GM12878 (cell line): ENCODE measurements at regions not wholly inside any gene's neighbourhood (a gene's known extent, or its start where the extent isn't known, plus 50 kb on each side); places are given as distances from the start of the nearest gene placed in this dataset.
"Not testable (repeated sequence)": the region's sequence is repeated elsewhere in the genome, so short reads cannot be mapped to it uniquely, and the experiment has no call there.

Experiments used
- ATAC-seq: fragments of 200-7000 bp; cut with Tn5 transposase; 3 replicates; pipeline ENCODE4 v1.9.1; 2020; ENCODE audit warnings: mild to moderate bottlenecking, moderate library complexity
- BruUV-seq: library from RNA; stranded (reverse); fragments of 400-500 nt; replicated peaks from 2 replicates; lab custom pipeline; 2021; lab: Mats Ljungman, UMichigan
- CTCF ChIA-PET: fragments of 300-600 bp; sonication (Branson Sonifier 250); formaldehyde crosslinking; extraction: SDS; loops from one replicate; lab custom pipeline; 2021; ENCODE audit warnings: inconsistent platforms; lab: Yijun Ruan, JAX
- POLR2A ChIA-PET: fragments of 350-600 bp; formaldehyde crosslinking; extraction: SDS; loops from one replicate; lab custom pipeline; 2021; ENCODE audit warnings: inconsistent platforms; lab: Charles Lee
- RAD21 ChIA-PET: fragments of 300-600 bp; sonication (Branson Sonifier 250); formaldehyde crosslinking; loops from one replicate; lab custom pipeline; 2023; ENCODE audit warnings: antibody characterized with exemption; ENCODE audit not compliant: unreplicated experiment; lab: Charles Lee
- SMC1A ChIA-PET: fragments of 300-600 bp; sonication (Branson Sonifier 250); formaldehyde crosslinking; loops from one replicate; lab custom pipeline; 2023; ENCODE audit not compliant: unreplicated experiment, uncharacterized antibody; lab: Charles Lee
- DNase-seq: peaks from one replicate; pipeline ENCODE4 v3.0.0-alpha.2; 2011; ENCODE audit warnings: low read depth, low spot score
- FAIRE-seq: peaks from 3 replicates; lab custom pipeline; 2011; peaks lifted over from hg19 to GRCh38; lab: Jason Lieb, UNC
- H2AFZ ChIP-seq: 2 replicates; pipeline ENCODE4 v1.6.0; 2011; ENCODE audit warnings: low read depth, low read length, control low read depth; ENCODE audit not compliant: control insufficient read depth
- H3K27ac ChIP-seq: 2 replicates; pipeline ENCODE4 v1.5.1; 2011; ENCODE audit warnings: control low read depth; ENCODE audit not compliant: control insufficient read depth, insufficient read depth
- H3K27me3 ChIP-seq, 2 experiments: replicated peaks in 1 of 2; 2 replicates each; pipeline versions ENCODE4 v1.6.0 to v1.6.1; 2011; ENCODE audit warnings: low read length in 1 of 2; ENCODE audit not compliant: control insufficient read depth in 2 of 2, insufficient read depth in 2 of 2
- H3K36me3 ChIP-seq, 2 experiments: 2 replicates each; pipeline ENCODE4 v1.5.1; 2011; ENCODE audit warnings: low read length in 1 of 2; ENCODE audit not compliant: control insufficient read depth in 2 of 2, insufficient read depth in 2 of 2
- H3K4me1 ChIP-seq: 2 replicates; pipeline ENCODE4 v1.6.1; 2011; ENCODE audit warnings: mild to moderate bottlenecking, low read length, moderate library complexity, mixed read lengths; ENCODE audit not compliant: control insufficient read depth, insufficient read depth
- H3K4me2 ChIP-seq: 2 replicates; pipeline ENCODE4 v1.6.0; 2011; ENCODE audit warnings: control low read depth; ENCODE audit not compliant: control insufficient read depth, insufficient read depth
- H3K4me3 ChIP-seq: fragments of 200-600 bp; sonication (generic); 2 replicates; pipeline ENCODE4 v1.5.1; 2016
- H3K79me2 ChIP-seq: 2 replicates; pipeline ENCODE4 v1.6.0; 2011; ENCODE audit warnings: low read length; ENCODE audit not compliant: control insufficient read depth, insufficient read depth
- H3K9ac ChIP-seq: 2 replicates; pipeline ENCODE4 v1.8.0; 2011; ENCODE audit warnings: low read length, control low read depth, mixed read lengths; ENCODE audit not compliant: control insufficient read depth, insufficient read depth
- H3K9me3 ChIP-seq: replicated peaks from 3 replicates; pipeline ENCODE4 v1.5.1; 2011; ENCODE audit warnings: mild to moderate bottlenecking, low read length; ENCODE audit not compliant: control insufficient read depth, insufficient read depth
- H4K20me1 ChIP-seq: 2 replicates; pipeline ENCODE4 v1.6.0; 2011; ENCODE audit not compliant: control insufficient read depth, insufficient read depth
- FOXK2 ChIP-seq: fragments of 450-650 bp; IDR thresholded peaks from 2 replicates; pipeline ENCODE4 v1.6.1; 2017; ENCODE audit warnings: mild to moderate bottlenecking, moderate library complexity
- HDAC2 ChIP-seq: fragments of 200-600 bp; sonication (generic); IDR thresholded peaks from 2 replicates; pipeline ENCODE4 v1.6.1; 2017
- MXI1 ChIP-seq: fragments of 150-350 bp; IDR thresholded peaks from 2 replicates; pipeline ENCODE4 v1.6.1; 2011; ENCODE audit warnings: low read depth, mild to moderate bottlenecking, inconsistent platforms, low read length, improper control_type of control experiment
- NBN ChIP-seq: fragments of 450-650 bp; IDR thresholded peaks from 2 replicates; pipeline ENCODE4 v1.6.1; 2016
- POLR2A ChIP-seq: IDR thresholded peaks from 2 replicates; pipeline ENCODE4 v1.6.1; 2011; ENCODE audit warnings: low read depth, mild to moderate bottlenecking, low read length
- SMARCA5 ChIP-seq: fragments of 450-650 bp; IDR thresholded peaks from 2 replicates; pipeline ENCODE4 v1.6.1; 2017; ENCODE audit warnings: mild to moderate bottlenecking
- USF1 ChIP-seq: IDR thresholded peaks from 2 replicates; pipeline ENCODE4 v1.6.1; 2011; ENCODE audit warnings: borderline replicate concordance, low read depth, mild to moderate bottlenecking, moderate library complexity, mixed read lengths, low read length; ENCODE audit not compliant: insufficient read depth; ENCODE audit errors: extremely low read length
- WGBS: methylation state at CpG from one replicate; pipeline ENCODE4 v1.1.6; 2016; ENCODE audit warnings: low lambda C conversion rate; ENCODE audit not compliant: insufficient replicate concordance, insufficient coverage; ENCODE audit errors: missing lambda C conversion rate; 5-methylcytosine and 5-hydroxymethylcytosine counted together
- in situ Hi-C: fragments of 300-500 bp; cut with MboI; formaldehyde crosslinking; loops from 9 replicates; pipeline ENCODE4 v1.14.3; 2018; ENCODE audit warnings: mixed read lengths
- intact Hi-C: fragments of 100-400 bp; cut with micrococcal nuclease; formaldehyde crosslinking; loops from one replicate; pipeline ENCODE4 v1.14.2; 2022; ENCODE audit not compliant: unreplicated experiment

- FAIRE-seq, H3K9me3 ChIP-seq, H3K9ac ChIP-seq, SMC1A ChIA-PET, H3K79me2 ChIP-seq, H3K4me1 ChIP-seq, H4K20me1 ChIP-seq, H3K27me3 ChIP-seq, in situ Hi-C loops, POLR2A ChIA-PET, H3K4me3 ChIP-seq, H3K36me3 ChIP-seq, CTCF ChIA-PET, RAD21 ChIA-PET, H3K4me2 ChIP-seq, H2AFZ ChIP-seq, H3K27ac ChIP-seq, ATAC-seq, intact Hi-C loops, BruUV-seq, DNase-seq: not testable (repeated sequence)
- 43% methylated on average over 2 of the region's 2 CpGs for WGBS
Measured at GRCh38 chr7:57555687-57556086, 105.7 kb downstream of the ZNF716 start.

DNA sequence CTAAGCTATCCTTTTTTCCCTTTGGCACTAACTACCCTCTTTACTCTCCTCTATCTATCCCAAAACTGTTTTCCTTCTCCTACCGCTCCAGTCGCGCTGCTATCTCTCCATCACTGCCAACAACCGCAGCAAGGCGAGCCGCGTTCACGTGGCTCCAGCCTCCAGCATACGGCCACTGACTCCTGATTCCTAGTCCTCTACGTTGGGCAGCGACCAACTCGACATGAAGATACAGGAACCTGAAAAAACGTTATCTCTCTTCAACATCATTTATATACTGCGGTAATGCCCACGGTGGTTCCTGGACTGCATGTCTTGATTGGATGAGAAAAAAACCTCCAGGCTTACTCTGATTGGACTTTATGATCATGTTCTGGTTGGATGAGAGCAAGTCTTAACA is 129.5 kb downstream of the ZNF716 start:
- Histone ChIP-seq H3K79me2 (no peaks in the 10 kb centered on the region), H3K4me2 (no peak overlapping the region), H3K9me3 (no peaks in the 10 kb centered on the region; the same call in 2 of the 3 replicates), H3K4me1 (no peaks in the 10 kb centered on the region), H3K4me3 (no peak overlapping the region), H2AFZ (no peak overlapping the region), H3K27me3 (no peaks in the 10 kb centered on the region), H3K9ac (no peak overlapping the region), H3K27ac (no peak overlapping the region), H3K36me3 (no peaks in the 10 kb centered on the region), H4K20me1 (no peaks in the 10 kb centered on the region)
- RAD21 ChIA-PET = no interaction called here
- POLR2A ChIA-PET = no interaction called here
- no peak for TF ChIP-seq POLR2A
- TF ChIP-seq NBN = no peak
- no peak for TF ChIP-seq HDAC2
- TF ChIP-seq MXI1 = no peak
- TF ChIP-seq FOXK2 = no peak
- no peak for TF ChIP-seq SMARCA5
- TF ChIP-seq USF1 = no peak
- BruUV-seq = no TSS peak
- FAIRE-seq (no peak), DNase-seq (no peak), ATAC-seq (no peak)
- in situ Hi-C loops (no loop called here), intact Hi-C loops (no loop called here)
- CTCF ChIA-PET = no interaction called here
- 59% methylated on average over 15 of the region's 15 CpGs for WGBS
- SMC1A ChIA-PET = no interaction called here
